GM23248 (cell line): ENCODE measurements at regions not wholly inside any gene's neighbourhood (a gene's known extent, or its start where the extent isn't known, plus 50 kb on each side); places are given as distances from the start of the nearest gene placed in this dataset.

Source experiments
- EZH2 ChIP-seq: fragments of 200-600 bp; sonication (generic); IDR thresholded peaks from 2 replicates; pipeline ENCODE4 v1.6.1; 2018; ENCODE audit warnings: antibody characterized with exemption, mild to moderate bottlenecking; ENCODE audit not compliant: insufficient read depth, poor library complexity, severe bottlenecking
- EZH2phosphoT487 ChIP-seq: fragments of 200-600 bp; sonication (generic); IDR thresholded peaks from 2 replicates; pipeline ENCODE4 v1.6.1; 2018; ENCODE audit warnings: antibody characterized with exemption, moderate library complexity, mild to moderate bottlenecking, low read depth; ENCODE audit not compliant: insufficient read depth

DNA sequence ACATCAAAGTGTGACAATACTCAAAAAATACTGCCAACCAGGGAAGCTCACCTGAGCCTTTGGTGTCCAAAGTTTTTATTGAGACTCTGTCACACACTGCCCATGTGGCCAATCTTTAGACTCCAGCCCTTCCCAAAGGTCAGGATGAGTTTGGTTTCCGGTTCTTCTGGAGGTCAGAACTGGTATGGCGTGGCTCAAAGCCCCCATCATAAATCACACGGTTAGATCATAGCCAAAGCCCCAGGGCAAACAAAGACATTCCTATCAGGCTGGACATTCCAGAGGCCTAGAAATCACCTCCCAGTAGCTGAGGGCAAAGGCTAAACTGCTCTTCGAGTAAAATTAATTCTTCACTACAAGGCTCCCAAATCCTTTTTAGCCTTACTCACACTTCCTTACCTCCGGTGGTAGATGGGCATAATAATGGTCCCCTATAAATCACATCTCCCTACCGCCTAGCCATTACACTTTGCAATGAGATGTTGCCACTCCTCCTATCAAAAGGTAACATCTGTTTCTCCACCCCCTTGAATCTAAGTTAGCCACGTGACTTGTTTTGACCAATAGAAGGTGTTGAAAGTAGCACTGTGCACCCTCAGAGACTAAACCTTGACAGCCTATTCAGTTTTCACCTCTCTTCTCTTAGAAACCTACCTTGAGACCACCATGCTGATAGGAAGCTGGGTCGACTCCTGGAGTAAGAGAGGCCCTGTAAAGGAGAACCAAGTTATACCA is 137.8 kb upstream of the DUSP21 start:
- no peak for TF ChIP-seq EZH2phosphoT487
- TF ChIP-seq EZH2, result no peak
